Peyer's patch (tissue), 4 donors: ENCODE measurements at regions not wholly inside any gene's neighbourhood (a gene's known extent, or its start where the extent isn't known, plus 50 kb on each side); places are given as distances from the start of the nearest gene placed in this dataset.

ENCODE experiments used
- DNase-seq, 3 donors: peaks; one replicate each; pipeline ENCODE4 v3.0.0-alpha.2; 2017 to 2019
- H3K27ac ChIP-seq, 4 donors: fragments of 200-600 bp; sonication (generic); one replicate each; pipeline ENCODE4 v1.5.1; 2016 to 2019
- H3K27me3 ChIP-seq, 2 donors: fragments of 200-600 bp; sonication (generic); one replicate each; pipeline ENCODE4 v1.5.1; 2019
- H3K36me3 ChIP-seq, 3 donors: fragments of 200-600 bp; sonication (generic); one replicate each; pipeline ENCODE4 v1.5.1; 2016 to 2019
- H3K4me1 ChIP-seq, 4 donors: fragments of 200-600 bp; sonication (generic); one replicate each; pipeline ENCODE4 v1.5.1; 2016 to 2019
- H3K4me3 ChIP-seq, 4 donors: fragments of 200-600 bp; sonication (generic); 1 replicate in 3 of 4; 2 replicates in 1 of 4; pipeline ENCODE4 v1.5.1; 2016 to 2019; ENCODE audit warnings: mild to moderate bottlenecking in 1 of 4
- H3K9me3 ChIP-seq, 4 donors: fragments of 200-600 bp; sonication (generic); one replicate each; pipeline ENCODE4 v1.5.1; 2016 to 2019; ENCODE audit warnings: mild to moderate bottlenecking in 1 of 4
- POLR2A ChIP-seq, 2 donors: fragments of 450-650 bp; IDR thresholded peaks; one replicate each; pipeline ENCODE4 v1.5.1; 2017; ENCODE audit warnings: antibody characterized with exemption in 2 of 2, mild to moderate bottlenecking in 2 of 2, moderate library complexity in 2 of 2
- TF ChIP-seq, protein P1 (sequence below), 6 experiments: fragments of 450-650 bp in 4 of 6; fragments of 200-600 bp in 2 of 6; sonication (generic) in 1 of 6; IDR thresholded peaks; one replicate each; pipeline ENCODE4 v1.5.1; 2017 to 2019; ENCODE audit warnings: antibody characterized with exemption in 6 of 6, mild to moderate bottlenecking in 3 of 6, moderate library complexity in 1 of 6

DNA sequence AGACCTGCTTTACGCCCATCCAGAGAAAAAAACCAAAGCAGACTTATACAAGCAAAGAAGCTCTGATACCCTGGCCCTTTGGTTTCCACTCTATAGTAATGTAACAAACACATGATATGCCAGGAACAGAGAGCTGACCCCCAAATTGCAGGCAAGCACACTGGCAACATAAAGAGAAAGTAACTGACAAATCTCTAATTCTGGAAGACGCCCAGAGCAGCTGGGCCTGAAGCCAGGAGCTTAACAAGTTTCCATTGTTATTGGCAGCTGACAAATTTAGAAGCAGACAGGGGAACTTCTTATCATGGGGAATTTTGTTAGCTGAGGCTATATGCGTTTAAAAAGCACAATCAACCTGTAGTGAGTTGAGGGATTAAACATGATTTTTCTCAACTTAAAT, 158.0 kb downstream of the DLEU7 start:
- TF ChIP-seq, protein P1, sequence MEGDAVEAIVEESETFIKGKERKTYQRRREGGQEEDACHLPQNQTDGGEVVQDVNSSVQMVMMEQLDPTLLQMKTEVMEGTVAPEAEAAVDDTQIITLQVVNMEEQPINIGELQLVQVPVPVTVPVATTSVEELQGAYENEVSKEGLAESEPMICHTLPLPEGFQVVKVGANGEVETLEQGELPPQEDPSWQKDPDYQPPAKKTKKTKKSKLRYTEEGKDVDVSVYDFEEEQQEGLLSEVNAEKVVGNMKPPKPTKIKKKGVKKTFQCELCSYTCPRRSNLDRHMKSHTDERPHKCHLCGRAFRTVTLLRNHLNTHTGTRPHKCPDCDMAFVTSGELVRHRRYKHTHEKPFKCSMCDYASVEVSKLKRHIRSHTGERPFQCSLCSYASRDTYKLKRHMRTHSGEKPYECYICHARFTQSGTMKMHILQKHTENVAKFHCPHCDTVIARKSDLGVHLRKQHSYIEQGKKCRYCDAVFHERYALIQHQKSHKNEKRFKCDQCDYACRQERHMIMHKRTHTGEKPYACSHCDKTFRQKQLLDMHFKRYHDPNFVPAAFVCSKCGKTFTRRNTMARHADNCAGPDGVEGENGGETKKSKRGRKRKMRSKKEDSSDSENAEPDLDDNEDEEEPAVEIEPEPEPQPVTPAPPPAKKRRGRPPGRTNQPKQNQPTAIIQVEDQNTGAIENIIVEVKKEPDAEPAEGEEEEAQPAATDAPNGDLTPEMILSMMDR (IDR thresholded peaks at IDR 0.05) = no peak
- no peak for TF ChIP-seq POLR2A (IDR thresholded peaks at IDR 0.05)
- H3K27ac ChIP-seq = peak overlapping the region in 1 of 4 donors; percentile 19
- H3K27me3 ChIP-seq = no peaks in the 10 kb centered on the region
- H3K9me3 ChIP-seq = no peaks in the 10 kb centered on the region
- no peak overlapping the region for H3K4me3 ChIP-seq
- no peaks in the 10 kb centered on the region for H3K36me3 ChIP-seq
- DNase-seq = peak in 1 of 3 donors; percentile 65
- no peaks in the 10 kb centered on the region for H3K4me1 ChIP-seq

DNA sequence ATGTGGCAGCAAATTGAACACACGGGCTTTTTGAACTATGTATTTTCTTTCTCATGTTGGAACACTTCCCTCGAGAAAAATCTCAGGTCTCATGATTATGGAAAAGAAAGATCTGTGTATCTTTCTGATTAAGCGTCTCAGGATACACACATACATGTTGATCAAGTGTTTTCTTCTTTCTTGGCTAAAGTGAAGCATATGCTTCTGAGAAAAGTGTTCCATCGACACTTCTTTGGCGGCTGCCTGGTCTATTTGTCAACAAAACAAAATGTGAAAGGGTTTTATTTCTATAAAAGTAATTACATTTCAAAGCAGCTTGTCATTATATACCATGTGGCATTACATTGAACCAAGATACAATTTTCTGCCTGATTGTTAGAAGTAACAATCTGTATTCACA, 157.5 kb downstream of the DLEU7 start:
- TF ChIP-seq, protein P1 (IDR thresholded peaks at IDR 0.05) = no peak
- no peak for TF ChIP-seq POLR2A (IDR thresholded peaks at IDR 0.05)
- H3K27ac ChIP-seq = no peak overlapping the region

DNA sequence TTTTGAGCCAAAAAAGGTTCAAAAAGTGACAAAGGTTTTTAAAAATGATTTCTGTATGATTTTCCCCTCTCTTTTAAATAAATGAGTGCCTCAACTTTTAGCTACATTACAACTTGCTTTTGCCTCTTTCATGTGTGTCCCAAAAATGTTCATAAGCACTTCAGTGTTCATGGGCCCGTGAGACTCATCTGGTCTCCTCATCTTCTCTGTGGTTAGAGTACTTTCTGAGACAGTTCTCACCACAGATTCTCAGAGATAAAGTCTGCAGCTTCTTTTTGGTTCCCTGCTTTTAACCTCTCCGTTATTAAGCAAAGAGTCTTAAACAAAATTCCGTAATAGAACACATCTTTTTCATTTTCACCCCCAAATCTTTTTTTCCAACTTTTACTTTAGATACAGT, 156.9 kb downstream of the DLEU7 start:
- Histone ChIP-seq H3K27ac (no peak overlapping the region), H3K9me3 (no peaks in the 10 kb centered on the region), H3K27me3 (no peaks in the 10 kb centered on the region), H3K4me1 (no peaks in the 10 kb centered on the region), H3K36me3 (no peaks in the 10 kb centered on the region), H3K4me3 (no peak overlapping the region)
- no peak for DNase-seq
- TF ChIP-seq, protein P1 (IDR thresholded peaks at IDR 0.05) = no peak
- TF ChIP-seq POLR2A (IDR thresholded peaks at IDR 0.05) = no peak

More for the DNA sequence above, 157.5 kb downstream of the DLEU7 start:
- no peaks in the 10 kb centered on the region for H3K4me1 ChIP-seq
- no peaks in the 10 kb centered on the region for H3K36me3 ChIP-seq
- no peak overlapping the region for H3K4me3 ChIP-seq
- no peak for DNase-seq
- H3K27me3 ChIP-seq = no peaks in the 10 kb centered on the region
- H3K9me3 ChIP-seq = no peaks in the 10 kb centered on the region

DNA sequence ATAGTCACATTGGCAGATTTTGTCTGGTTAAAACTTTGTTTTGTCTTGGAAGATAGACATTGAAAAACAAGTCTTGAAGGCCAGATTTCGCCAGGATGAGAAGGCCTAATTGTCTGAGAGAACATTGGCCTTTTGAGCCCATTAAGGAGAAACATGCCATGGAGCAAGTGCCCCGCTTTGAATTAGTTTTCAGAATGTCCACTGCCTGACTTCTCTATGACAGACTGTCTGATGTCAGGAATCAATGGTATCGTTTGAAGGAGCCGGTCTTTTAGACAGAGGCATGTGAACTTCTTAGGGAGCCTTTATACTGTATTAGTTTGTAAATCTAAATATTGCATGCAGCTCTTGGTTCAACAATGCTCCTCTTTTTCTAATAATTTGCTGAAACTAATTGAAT, 155.9 kb downstream of the DLEU7 start:
- H3K4me1 ChIP-seq = no peaks in the 10 kb centered on the region
- DNase-seq = no peak
- no peak overlapping the region for H3K27ac ChIP-seq
- TF ChIP-seq, protein P1 (IDR thresholded peaks at IDR 0.05) = no peak
- TF ChIP-seq POLR2A (IDR thresholded peaks at IDR 0.05) = no peak
- no peaks in the 10 kb centered on the region for H3K36me3 ChIP-seq
- H3K4me3 ChIP-seq = no peak overlapping the region
- no peaks in the 10 kb centered on the region for H3K27me3 ChIP-seq
- H3K9me3 ChIP-seq = no peaks in the 10 kb centered on the region

DNA sequence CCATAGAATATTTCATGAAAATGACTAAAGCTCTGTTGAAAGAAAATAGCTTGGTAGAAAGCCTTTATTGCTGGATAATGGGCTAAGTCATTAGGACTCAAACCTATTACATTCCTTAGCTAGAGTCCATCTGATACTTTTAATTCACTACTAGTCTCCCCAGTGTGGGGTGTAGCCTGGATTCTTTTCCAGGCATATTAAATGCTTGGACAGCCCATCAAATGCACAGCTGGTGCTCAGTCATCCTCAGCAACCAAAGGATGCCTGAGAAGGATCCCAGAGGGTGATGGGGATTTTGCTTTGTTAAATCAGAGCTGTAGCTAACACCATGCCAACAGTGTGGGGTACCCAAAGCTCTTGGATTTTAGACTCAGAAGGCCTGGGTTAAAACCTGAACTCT, 153.5 kb downstream of the DLEU7 start:
- Histone ChIP-seq H3K36me3 (no peaks in the 10 kb centered on the region), H3K9me3 (no peaks in the 10 kb centered on the region), H3K27me3 (no peaks in the 10 kb centered on the region), H3K27ac (no peak overlapping the region), H3K4me1 (no peaks in the 10 kb centered on the region), H3K4me3 (no peak overlapping the region)
- no peak for TF ChIP-seq POLR2A (IDR thresholded peaks at IDR 0.05)
- TF ChIP-seq, protein P1 (IDR thresholded peaks at IDR 0.05) = no peak
- DNase-seq = no peak

- DNase-seq = no peak
- H3K9me3 ChIP-seq = no peaks in the 10 kb centered on the region
- TF ChIP-seq, protein P1 (IDR thresholded peaks at IDR 0.05) = no peak
- no peak for TF ChIP-seq POLR2A (IDR thresholded peaks at IDR 0.05)
- H3K4me1 ChIP-seq = no peaks in the 10 kb centered on the region
- no peak overlapping the region for H3K4me3 ChIP-seq
- H3K27me3 ChIP-seq = no peaks in the 10 kb centered on the region
- H3K27ac ChIP-seq = peak overlapping the region in 2 of 4 donors; percentile 27 to 31
- H3K36me3 ChIP-seq = no peaks in the 10 kb centered on the region
Measured at GRCh38 chr13:50691176-50691680, 152.3 kb downstream of the DLEU7 start.
